ENCODE measurements at regions not wholly inside any gene's neighbourhood (a gene's known extent, or its start where the extent isn't known, plus 50 kb on each side); places are given as distances from the start of the nearest gene placed in this dataset.
A peak's percentile ranks its signal among the peaks of the same experiment; 100 is the strongest.

GRCh38 chr6:26290941-26291340 is 74.1 kb upstream of the BTN3A2 start:
- DNase-seq (ENCODE audit: low spot score) = no peak

GRCh38 chr6:26292709-26293108 is 72.3 kb upstream of the BTN3A2 start:
- DNase-seq (ENCODE audit: low spot score) = no peak

- no peak for DNase-seq (ENCODE audit: low spot score)
Measured at GRCh38 chr6:26294302-26294701, 70.7 kb upstream of the BTN3A2 start.

- peak; percentile 93 for DNase-seq (ENCODE audit: low spot score)
Measured at GRCh38 chr6:26295691-26296555, 69.1 kb upstream of the BTN3A2 start.

GRCh38 chr6:26296556-26296856 is 68.5 kb upstream of the BTN3A2 start:
- no peak for DNase-seq (ENCODE audit: low spot score)

- peak; percentile 68 for DNase-seq (ENCODE audit: low spot score)
Measured at GRCh38 chr6:26296857-26297648, 67.9 kb upstream of the BTN3A2 start.

GRCh38 chr6:26299286-26300042 is 65.5 kb upstream of the BTN3A2 start:
- no peak for DNase-seq (ENCODE audit: low spot score)

GRCh38 chr6:26300043-26300331 is 65.0 kb upstream of the BTN3A2 start:
- no peak for DNase-seq (ENCODE audit: low spot score)

- DNase-seq (ENCODE audit: low spot score) = no peak
Measured at GRCh38 chr6:26300359-26300758, 64.6 kb upstream of the BTN3A2 start.

- DNase-seq (ENCODE audit: low spot score) = no peak
Measured at GRCh38 chr6:26300828-26301227, 64.2 kb upstream of the BTN3A2 start.

GRCh38 chr6:26301638-26302037 is 63.4 kb upstream of the BTN3A2 start:
- no peak for DNase-seq (ENCODE audit: low spot score)

GRCh38 chr6:26302941-26303559 is 61.9 kb upstream of the BTN3A2 start:
- no peak for DNase-seq (ENCODE audit: low spot score)

GRCh38 chr6:26304213-26304796 is 60.7 kb upstream of the BTN3A2 start:
- no peak for DNase-seq (ENCODE audit: low spot score)

- no peak for DNase-seq (ENCODE audit: low spot score)
Measured at GRCh38 chr6:26304797-26305640, 60.0 kb upstream of the BTN3A2 start.

- no peak for DNase-seq (ENCODE audit: low spot score)
Measured at GRCh38 chr6:26305641-26305969, 59.4 kb upstream of the BTN3A2 start.

GRCh38 chr6:26306232-26306631 is 58.8 kb upstream of the BTN3A2 start:
- no peak for DNase-seq (ENCODE audit: low spot score)

GRCh38 chr6:26307850-26308249 is 57.1 kb upstream of the BTN3A2 start:
- no peak for DNase-seq (ENCODE audit: low spot score)

- peak; percentile 95 for DNase-seq (ENCODE audit: low spot score)
Measured at GRCh38 chr6:26309731-26310142, 55.3 kb upstream of the BTN3A2 start.

- DNase-seq (ENCODE audit: low spot score) = peak; percentile 78
Measured at GRCh38 chr6:26311012-26311384, 54.0 kb upstream of the BTN3A2 start.

GRCh38 chr6:26311385-26312095 is 53.5 kb upstream of the BTN3A2 start:
- peak; percentile 91 for DNase-seq (ENCODE audit: low spot score)

- no peak for DNase-seq (ENCODE audit: low spot score)
Measured at GRCh38 chr6:26312096-26312463, 52.9 kb upstream of the BTN3A2 start.
